Muscle of leg (tissue), 3 donors: ENCODE measurements at regions not wholly inside any gene's neighbourhood (a gene's known extent, or its start where the extent isn't known, plus 50 kb on each side); places are given as distances from the start of the nearest gene placed in this dataset.

Experiments used
- DNase-seq: peaks from one replicate; pipeline ENCODE4 v3.0.0; 2013
- H3K27ac ChIP-seq: one replicate; pipeline ENCODE4 v1.5.1; 2013; ENCODE audit warnings: mild to moderate bottlenecking, low read length, control low read depth
- H3K27me3 ChIP-seq: one replicate; pipeline ENCODE4 v1.6.1; 2013; ENCODE audit warnings: low read length; ENCODE audit not compliant: control insufficient read depth, insufficient read depth
- H3K36me3 ChIP-seq: one replicate; pipeline ENCODE4 v1.6.1; 2013; ENCODE audit warnings: low read length; ENCODE audit not compliant: control insufficient read depth, insufficient read depth
- H3K4me1 ChIP-seq: one replicate; pipeline ENCODE4 v1.6.1; 2013; ENCODE audit warnings: low read length; ENCODE audit not compliant: control insufficient read depth, insufficient read depth
- H3K4me3 ChIP-seq: one replicate; pipeline ENCODE4 v1.5.1; 2013; ENCODE audit warnings: low read length, control low read depth
- H3K9me3 ChIP-seq: replicated peaks from 2 replicates; pipeline ENCODE4 v1.6.1; 2013; ENCODE audit warnings: low read depth, low read length; ENCODE audit not compliant: control insufficient read depth
- WGBS: methylation state at CpG from one replicate; pipeline ENCODE4 v1.1.5; 2013; ENCODE audit warnings: missing lambda C conversion rate; ENCODE audit not compliant: insufficient coverage; 5-methylcytosine and 5-hydroxymethylcytosine counted together

DNA sequence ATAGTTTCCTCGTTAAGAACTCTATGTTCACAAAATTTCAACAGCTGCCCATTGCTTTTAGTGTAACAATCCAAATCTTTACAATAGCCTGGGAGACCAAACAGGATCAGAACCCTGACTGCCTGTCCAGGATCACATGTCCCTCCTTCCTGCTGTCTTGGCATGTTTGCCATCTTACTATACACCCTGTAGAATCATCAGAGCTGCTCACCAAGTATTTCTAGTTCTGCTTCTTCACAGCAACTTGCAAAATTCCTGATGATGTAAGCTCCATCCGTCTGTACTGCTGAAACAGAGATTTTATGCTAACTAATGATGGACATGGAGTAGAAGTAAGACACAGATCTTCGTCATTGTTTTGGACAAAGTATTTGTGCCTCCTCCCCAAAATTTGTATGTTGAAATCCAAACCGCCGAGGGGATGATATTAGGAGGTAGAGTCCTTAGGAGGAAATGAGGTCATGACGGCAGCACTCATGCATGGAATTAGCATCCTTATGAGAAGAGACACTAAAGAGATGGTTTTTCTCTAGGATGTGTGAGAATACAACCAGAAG, 464.9 kb upstream of the BRINP1 start:
- no peaks in the 10 kb centered on the region for H3K4me1 ChIP-seq
- H3K27ac ChIP-seq: no peak overlapping the region
- no peak for DNase-seq
- no peaks in the 10 kb centered on the region for H3K27me3 ChIP-seq
- H3K9me3 ChIP-seq: no peaks in the 10 kb centered on the region
- H3K36me3 ChIP-seq: no peaks in the 10 kb centered on the region
- H3K4me3 ChIP-seq: no peak overlapping the region
- WGBS: 84% methylated on average over 4 of the region's 6 CpGs

DNA sequence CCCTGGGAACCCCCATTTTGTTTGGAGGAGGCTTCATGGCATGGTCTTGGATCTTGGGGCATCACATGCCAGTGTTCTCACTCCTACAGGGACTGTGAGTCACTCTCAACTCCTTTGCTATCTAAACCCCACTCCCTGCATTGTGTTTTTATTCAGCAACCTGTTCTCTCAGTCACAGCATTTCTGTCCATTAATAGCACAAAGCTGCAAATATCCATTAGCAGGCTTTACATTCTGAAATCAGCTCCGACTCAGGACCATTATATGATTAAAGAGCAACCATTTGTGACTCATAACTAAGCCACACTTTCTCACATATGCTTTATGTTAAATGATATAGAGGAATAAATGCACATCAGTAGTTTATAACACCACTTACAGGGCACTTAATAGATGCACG, 462.1 kb upstream of the BRINP1 start:
- no peaks in the 10 kb centered on the region for H3K36me3 ChIP-seq
- WGBS: 60% methylated on average over 1 of the region's 2 CpGs
- H3K9me3 ChIP-seq: no peaks in the 10 kb centered on the region
- no peaks in the 10 kb centered on the region for H3K27me3 ChIP-seq
- no peak overlapping the region for H3K27ac ChIP-seq
- no peak overlapping the region for H3K4me3 ChIP-seq
- no peak for DNase-seq
- H3K4me1 ChIP-seq: no peaks in the 10 kb centered on the region

DNA sequence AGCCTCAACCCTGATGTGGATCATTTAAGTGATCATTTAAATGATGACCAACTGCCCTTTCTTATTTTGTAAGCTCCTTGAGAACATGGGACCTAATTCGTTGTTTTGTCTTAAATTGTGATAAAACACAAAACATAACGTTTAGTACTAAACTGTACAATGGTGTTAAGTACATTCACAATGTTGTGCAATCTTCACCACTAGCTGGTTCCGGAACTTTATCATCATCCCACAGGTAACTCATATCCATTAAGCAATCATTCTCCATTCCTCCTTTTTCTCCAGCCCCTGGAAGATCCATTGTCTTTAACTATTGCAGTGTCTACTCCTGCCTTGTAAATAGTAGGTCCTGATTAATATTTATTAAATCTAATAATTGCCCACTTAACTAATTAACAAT, 460.5 kb upstream of the BRINP1 start:
- no peak overlapping the region for H3K4me3 ChIP-seq
- H3K9me3 ChIP-seq: no peaks in the 10 kb centered on the region
- 100% methylated on average over 1 of the region's 3 CpGs for WGBS
- no peaks in the 10 kb centered on the region for H3K4me1 ChIP-seq
- no peak overlapping the region for H3K27ac ChIP-seq
- H3K36me3 ChIP-seq: no peaks in the 10 kb centered on the region
- H3K27me3 ChIP-seq: no peaks in the 10 kb centered on the region
- no peak for DNase-seq

DNA sequence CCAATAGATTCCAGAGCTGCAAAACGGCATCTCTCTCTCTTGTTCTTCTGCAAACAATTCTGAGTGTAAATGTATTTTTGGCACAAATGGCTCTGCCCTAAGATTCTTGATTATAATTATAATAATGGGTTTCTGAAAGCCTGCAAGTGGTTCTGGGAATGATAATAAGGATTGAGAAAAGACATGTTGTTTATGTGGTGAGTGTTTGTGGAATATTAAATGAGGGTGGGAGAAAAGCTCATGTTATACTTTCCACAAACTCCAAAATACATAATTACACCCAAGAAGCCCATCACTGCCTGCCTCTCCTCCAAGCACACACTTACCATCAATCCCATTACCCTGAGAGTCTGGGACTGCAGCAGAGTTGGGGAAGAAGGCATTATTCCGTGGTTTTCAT, 460.0 kb upstream of the BRINP1 start:
- Histone ChIP-seq H3K9me3 (no peaks in the 10 kb centered on the region), H3K27me3 (no peaks in the 10 kb centered on the region), H3K36me3 (no peaks in the 10 kb centered on the region), H3K4me1 (no peaks in the 10 kb centered on the region), H3K4me3 (no peak overlapping the region), H3K27ac (no peak overlapping the region)
- DNase-seq: no peak
- WGBS: no CpG with 5 or more reads among the region's 2 CpGs

DNA sequence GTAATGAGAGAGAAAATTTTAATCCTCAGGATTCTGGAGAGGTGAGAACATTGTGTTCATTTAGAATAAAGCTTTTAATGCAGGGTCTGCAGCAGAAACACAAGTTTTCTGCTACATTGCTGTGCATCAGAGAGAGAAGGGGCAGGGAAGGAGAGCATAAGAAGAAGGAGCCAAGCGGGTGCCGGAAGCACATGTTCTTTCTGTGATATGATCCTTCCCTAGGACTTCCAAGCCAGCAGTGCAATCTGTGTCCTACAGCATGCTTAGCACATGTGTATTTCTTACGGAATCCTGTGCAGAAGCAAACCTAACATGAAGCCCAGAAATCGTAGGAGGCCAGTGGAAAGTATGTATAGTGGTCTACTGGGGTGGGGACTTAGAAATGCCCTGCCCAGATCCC, 458.3 kb upstream of the BRINP1 start:
- H3K27me3 ChIP-seq: no peaks in the 10 kb centered on the region
- H3K9me3 ChIP-seq: no peaks in the 10 kb centered on the region
- H3K4me3 ChIP-seq: no peak overlapping the region
- H3K4me1 ChIP-seq: no peaks in the 10 kb centered on the region
- no peak for DNase-seq
- no peak overlapping the region for H3K27ac ChIP-seq
- WGBS: 35% methylated on average over 3 of the region's 4 CpGs
- H3K36me3 ChIP-seq: no peaks in the 10 kb centered on the region

DNA sequence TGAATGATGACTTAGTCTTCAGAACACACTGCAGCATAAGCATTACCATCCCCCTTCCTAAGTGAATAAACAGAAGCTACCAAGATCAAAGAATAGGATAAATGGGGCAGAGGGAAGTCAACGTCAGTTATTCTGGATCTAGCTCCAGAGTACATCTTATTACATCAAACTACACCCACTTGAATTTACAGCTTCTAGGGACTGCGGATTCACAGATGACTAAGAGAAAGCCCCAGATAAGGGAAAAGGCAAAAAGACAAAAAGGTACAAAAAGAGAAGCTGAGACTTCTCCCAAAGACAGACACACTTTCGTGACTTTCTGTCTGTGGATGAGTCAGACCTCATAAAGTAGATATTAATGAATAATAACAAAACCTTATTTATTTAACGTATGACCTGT, 457.9 kb upstream of the BRINP1 start:
- H3K27ac ChIP-seq: no peak overlapping the region
- no peak for DNase-seq
- no peaks in the 10 kb centered on the region for H3K9me3 ChIP-seq
- no peak overlapping the region for H3K4me3 ChIP-seq
- no peaks in the 10 kb centered on the region for H3K36me3 ChIP-seq
- H3K4me1 ChIP-seq: no peaks in the 10 kb centered on the region
- no CpG with 5 or more reads among the region's 4 CpGs for WGBS
- no peaks in the 10 kb centered on the region for H3K27me3 ChIP-seq

DNA sequence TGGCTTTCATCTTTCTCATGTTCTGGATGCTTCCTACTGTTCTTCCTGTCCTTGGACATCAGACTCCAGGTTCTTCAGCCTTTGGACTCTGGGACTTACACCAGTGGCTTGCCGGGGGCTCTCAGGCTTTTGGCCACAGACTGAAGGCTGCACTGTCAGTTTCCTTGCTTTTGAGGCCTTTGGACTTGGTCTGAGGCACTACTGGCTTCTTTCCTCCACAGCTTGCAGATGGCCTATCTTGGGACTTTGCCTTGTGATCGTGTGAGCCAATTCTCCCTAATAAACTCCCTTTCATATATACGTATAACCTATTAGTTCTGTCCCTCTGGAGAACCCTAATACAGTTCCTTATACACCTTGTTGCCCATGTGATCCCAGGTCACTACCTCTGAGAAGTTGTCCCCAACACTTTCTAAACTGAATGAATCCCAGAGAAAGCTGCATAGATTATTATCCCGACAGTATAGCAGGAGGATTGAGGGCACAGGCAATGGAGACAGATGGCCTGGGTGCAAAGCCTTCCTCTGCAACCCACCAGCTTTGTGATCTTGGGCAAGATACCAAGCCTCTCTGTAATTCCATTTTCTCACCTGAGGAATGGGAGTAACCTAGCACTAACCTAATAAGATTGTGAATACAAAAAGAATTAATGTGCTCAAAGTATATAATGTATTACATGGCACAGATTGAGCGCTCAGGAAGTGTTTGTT, 449.6 kb upstream of the BRINP1 start:
- WGBS: 65% methylated on average over 3 of the region's 5 CpGs
- no peak overlapping the region for H3K4me3 ChIP-seq
- H3K4me1 ChIP-seq: no peaks in the 10 kb centered on the region
- H3K27ac ChIP-seq: no peak overlapping the region
- H3K27me3 ChIP-seq: no peaks in the 10 kb centered on the region
- DNase-seq: no peak
- no peaks in the 10 kb centered on the region for H3K36me3 ChIP-seq
- H3K9me3 ChIP-seq: no peaks in the 10 kb centered on the region

DNA sequence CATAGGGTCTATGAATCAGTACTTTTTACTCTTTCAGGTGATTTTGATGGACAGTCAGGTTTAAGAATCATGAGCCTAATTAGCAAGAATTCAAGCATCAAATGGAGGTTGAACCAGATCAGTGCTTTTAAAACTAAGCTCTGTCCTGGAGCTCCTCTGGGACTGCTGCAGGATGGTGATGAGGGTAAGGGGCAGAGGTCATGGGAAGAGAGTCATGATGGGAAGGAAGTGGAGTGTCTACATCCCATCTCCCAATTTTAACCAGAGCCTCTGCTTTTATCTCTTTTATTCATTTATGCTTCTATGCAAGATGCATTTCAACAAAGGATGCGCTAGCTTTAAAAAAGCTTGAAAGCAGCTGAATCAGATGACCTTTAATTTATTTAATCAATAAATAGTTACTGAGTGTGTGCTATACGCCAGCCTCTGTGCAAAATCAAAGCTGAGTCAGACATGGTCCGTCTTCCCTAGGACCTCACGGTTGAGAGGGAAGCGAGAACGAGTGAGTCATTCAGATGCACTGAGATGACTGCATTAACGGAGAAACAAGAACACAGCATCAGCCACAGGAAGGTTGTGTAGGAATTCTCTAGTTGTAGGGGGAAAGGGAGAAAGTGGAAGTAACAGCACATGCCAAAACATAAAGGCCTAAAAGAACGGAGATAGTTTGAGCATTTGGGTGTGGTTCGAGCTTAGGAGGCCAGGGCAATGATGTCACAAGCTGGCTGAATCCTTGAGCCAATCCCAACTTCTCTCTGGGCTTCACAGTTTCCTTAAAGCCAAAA, 441.6 kb upstream of the BRINP1 start:
- Histone ChIP-seq H3K36me3 (no peaks in the 10 kb centered on the region), H3K9me3 (no peaks in the 10 kb centered on the region), H3K27me3 (no peaks in the 10 kb centered on the region), H3K27ac (no peak overlapping the region), H3K4me3 (no peak overlapping the region), H3K4me1 (no peaks in the 10 kb centered on the region)
- WGBS: 63% methylated on average over 7 of the region's 9 CpGs
- peak; percentile 29 for DNase-seq

DNA sequence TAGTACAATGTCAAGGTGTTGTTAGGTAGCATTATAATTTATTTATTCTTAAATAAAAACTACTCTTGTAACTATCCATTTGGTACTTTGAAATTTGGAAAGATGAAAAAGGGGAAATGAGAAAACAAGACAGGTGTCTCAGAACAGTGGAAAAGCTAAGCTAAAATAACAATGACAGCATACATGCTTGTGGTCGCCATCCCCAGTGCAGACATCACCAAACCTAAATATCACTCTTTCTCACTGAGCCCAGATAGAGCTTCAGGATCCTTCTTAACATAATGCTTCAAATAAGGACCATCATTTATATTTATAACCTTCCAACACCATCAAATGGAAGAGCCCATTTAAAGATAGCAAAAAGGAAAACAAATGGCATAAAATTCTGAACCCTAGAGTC, 434.4 kb upstream of the BRINP1 start:
- no peak overlapping the region for H3K4me3 ChIP-seq
- no CpG with 5 or more reads among the region's 1 CpG for WGBS
- H3K27ac ChIP-seq: no peak overlapping the region
- no peak for DNase-seq
- no peaks in the 10 kb centered on the region for H3K9me3 ChIP-seq
- H3K36me3 ChIP-seq: no peaks in the 10 kb centered on the region
- H3K4me1 ChIP-seq: no peaks in the 10 kb centered on the region
- H3K27me3 ChIP-seq: no peaks in the 10 kb centered on the region

DNA sequence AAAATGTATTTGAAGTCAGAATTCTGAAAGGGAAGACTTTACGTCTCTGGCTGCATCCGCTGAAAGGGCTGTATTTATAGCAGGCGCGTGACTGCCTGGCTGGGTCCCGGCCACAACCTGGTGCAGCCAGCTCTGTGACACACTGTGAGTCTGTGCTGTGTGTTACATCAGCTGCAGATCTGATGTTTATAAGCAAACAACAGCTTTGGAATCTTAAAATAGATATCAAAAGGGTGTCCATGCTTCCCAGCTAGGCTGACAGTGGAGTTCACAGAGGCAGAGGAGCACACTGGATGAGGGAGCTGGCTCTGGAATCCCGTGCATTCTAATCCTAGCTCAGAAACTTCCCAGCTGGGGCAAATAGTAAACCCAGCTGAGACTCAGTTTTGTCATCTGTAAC, 433.4 kb upstream of the BRINP1 start:
- WGBS: 15% methylated on average over 4 of the region's 6 CpGs
- H3K4me3 ChIP-seq: no peak overlapping the region
- peak; percentile 39 for DNase-seq

More for the DNA sequence above, 433.4 kb upstream of the BRINP1 start:
- H3K9me3 ChIP-seq: no peaks in the 10 kb centered on the region
- H3K4me1 ChIP-seq: no peaks in the 10 kb centered on the region
- no peak overlapping the region for H3K27ac ChIP-seq
- no peaks in the 10 kb centered on the region for H3K36me3 ChIP-seq
- no peaks in the 10 kb centered on the region for H3K27me3 ChIP-seq
